GM06990 (cell line): ENCODE measurements at regions not wholly inside any gene's neighbourhood (a gene's known extent, or its start where the extent isn't known, plus 50 kb on each side); places are given as distances from the start of the nearest gene placed in this dataset.

ENCODE experiments used
- DNase-seq: peaks from one replicate; pipeline ENCODE4 v3.0.0-alpha.2; 2011; ENCODE audit not compliant: insufficient read length; ENCODE audit errors: extremely low read depth
- H3K27me3 ChIP-seq: replicated peaks from 2 replicates; pipeline ENCODE4 v1.6.0; 2011; ENCODE audit warnings: low read length; ENCODE audit not compliant: control insufficient read depth, insufficient read depth
- H3K36me3 ChIP-seq: 2 replicates; pipeline ENCODE4 v1.5.1; 2011; ENCODE audit warnings: low read length; ENCODE audit not compliant: control insufficient read depth, insufficient read depth
- H3K4me3 ChIP-seq: replicated peaks from 2 replicates; pipeline ENCODE4 v1.5.1; 2011; ENCODE audit warnings: low read depth, mild to moderate bottlenecking, control low read depth, low read length
- TF ChIP-seq, protein P1 (sequence below): IDR thresholded peaks from 2 replicates; pipeline ENCODE4 v1.5.1; 2011; ENCODE audit warnings: low read length, control low read depth, mild to moderate bottlenecking, inconsistent platforms; ENCODE audit not compliant: insufficient read depth, poor library complexity, severe bottlenecking

DNA sequence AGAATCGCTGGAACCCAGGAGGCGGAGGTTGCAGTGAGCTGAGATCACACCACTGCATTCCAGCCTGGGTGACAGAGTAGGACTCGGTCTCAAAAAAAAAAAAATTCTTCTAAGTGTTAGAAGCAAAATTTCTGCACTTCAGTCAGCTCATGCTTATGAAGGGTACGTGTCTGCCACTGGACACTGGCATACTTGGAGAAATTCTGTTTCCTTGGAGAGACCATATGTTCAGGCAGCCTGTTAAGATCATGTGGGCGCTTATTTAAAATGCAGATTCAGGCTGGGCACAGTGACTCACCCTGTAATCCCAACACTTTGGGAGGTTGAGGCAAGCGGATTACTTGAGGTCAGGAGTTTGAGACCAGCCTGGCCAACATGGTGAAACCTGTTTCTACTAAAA lies 85.6 kb upstream of the IQSEC1 start:
- TF ChIP-seq, protein P1, sequence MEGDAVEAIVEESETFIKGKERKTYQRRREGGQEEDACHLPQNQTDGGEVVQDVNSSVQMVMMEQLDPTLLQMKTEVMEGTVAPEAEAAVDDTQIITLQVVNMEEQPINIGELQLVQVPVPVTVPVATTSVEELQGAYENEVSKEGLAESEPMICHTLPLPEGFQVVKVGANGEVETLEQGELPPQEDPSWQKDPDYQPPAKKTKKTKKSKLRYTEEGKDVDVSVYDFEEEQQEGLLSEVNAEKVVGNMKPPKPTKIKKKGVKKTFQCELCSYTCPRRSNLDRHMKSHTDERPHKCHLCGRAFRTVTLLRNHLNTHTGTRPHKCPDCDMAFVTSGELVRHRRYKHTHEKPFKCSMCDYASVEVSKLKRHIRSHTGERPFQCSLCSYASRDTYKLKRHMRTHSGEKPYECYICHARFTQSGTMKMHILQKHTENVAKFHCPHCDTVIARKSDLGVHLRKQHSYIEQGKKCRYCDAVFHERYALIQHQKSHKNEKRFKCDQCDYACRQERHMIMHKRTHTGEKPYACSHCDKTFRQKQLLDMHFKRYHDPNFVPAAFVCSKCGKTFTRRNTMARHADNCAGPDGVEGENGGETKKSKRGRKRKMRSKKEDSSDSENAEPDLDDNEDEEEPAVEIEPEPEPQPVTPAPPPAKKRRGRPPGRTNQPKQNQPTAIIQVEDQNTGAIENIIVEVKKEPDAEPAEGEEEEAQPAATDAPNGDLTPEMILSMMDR = no peak
- no peak for DNase-seq
- no peaks in the 10 kb centered on the region; the same call in none of the 2 replicates for H3K27me3 ChIP-seq
- no peak overlapping the region for H3K4me3 ChIP-seq
- no peaks in the 10 kb centered on the region for H3K36me3 ChIP-seq

DNA sequence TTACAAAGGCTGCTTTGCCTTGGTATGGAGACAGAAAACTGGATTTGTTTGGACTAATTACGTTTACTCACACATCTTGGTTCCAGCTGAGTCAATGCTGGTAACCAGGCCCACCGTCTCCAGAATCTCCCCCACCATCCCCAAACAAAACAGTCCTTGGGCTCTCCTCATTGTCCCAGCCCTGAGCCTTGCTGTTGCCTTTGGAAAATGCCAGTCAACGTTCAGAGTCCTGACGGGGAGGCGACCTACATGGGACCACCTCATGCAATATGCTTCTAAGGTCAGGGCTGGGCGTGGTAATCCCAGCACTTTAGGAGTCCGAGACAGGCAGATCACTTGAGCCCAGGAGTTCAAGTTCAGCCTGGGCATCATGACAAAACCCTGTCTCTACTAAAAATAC lies 85.2 kb upstream of the IQSEC1 start:
- no peak overlapping the region for H3K4me3 ChIP-seq
- no peaks in the 10 kb centered on the region; the same call in none of the 2 replicates for H3K27me3 ChIP-seq
- TF ChIP-seq, protein P1 = no peak

DNA sequence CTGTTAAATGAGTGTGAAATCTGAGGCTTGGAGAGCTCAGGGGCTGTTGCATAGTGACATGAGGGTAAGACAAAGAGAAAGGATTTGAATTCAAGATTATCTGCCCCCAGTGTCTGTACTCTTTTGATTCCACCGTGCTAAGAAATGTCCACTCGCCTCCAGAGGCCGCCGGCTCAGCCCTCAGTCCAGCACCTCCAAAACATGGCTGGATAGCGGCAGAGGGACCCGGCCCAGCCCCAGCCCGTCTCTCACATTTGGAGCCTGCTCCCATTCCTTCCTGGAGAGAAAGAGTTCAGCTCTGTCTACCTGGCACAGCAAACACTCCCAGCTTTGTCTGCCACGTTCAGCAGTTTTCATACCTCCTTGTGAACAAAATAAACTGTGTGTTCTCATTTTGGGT lies 84.8 kb upstream of the IQSEC1 start:
- no peak for DNase-seq
- Histone ChIP-seq H3K27me3 (no peaks in the 10 kb centered on the region; the same call in none of the 2 replicates), H3K4me3 (no peak overlapping the region), H3K36me3 (no peaks in the 10 kb centered on the region)
- TF ChIP-seq, protein P1 = no peak

More for the DNA sequence above, 85.2 kb upstream of the IQSEC1 start:
- H3K36me3 ChIP-seq = no peaks in the 10 kb centered on the region
- no peak for DNase-seq

DNA sequence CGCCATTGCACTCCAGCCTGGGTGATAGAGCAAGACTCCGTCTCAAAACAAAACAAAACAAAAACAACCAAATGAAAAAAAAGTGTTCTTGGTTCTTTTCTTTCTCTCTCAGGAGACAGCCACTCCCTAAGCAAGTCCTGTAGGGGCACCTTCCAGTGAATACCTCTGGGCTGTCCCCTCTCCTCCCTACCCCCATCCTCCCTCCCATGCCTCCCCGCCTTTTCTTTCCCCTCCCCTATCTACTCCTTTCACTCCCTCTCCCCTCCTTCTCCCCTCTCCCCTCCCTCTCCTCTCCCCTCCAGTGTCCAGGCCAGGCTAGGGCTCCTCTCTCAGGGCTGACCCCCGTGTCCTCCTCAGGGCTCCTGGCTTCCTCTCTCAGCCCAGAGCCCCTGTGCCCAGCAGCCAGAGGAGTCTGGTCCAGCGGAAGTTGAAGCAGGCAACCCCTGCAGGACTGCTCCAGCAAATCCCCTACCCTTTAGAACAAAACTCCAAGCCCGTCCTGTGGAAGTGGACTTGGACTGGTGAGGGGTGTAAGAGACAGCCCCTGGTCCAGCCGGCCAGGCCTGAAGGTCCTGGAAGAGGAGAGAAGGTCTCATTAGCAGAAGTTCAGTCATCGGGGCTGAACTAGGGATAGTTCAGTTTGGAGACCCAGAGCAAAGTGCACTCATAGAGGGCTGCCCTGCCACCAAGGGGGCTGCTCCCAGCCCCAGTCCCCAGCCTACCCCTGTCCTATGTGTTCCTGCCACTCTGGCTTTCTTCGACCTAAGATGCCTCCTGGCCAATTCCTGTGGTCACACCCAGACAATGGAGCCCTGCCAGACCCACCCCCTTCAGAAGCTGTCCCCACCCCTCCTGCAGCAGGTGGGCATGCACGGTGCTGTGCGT lies 79.8 kb upstream of the IQSEC1 start:
- TF ChIP-seq, protein P1 = no peak
- no peak for DNase-seq
- Histone ChIP-seq H3K36me3 (no peaks in the 10 kb centered on the region), H3K4me3 (no peak overlapping the region), H3K27me3 (no peaks in the 10 kb centered on the region)

DNA sequence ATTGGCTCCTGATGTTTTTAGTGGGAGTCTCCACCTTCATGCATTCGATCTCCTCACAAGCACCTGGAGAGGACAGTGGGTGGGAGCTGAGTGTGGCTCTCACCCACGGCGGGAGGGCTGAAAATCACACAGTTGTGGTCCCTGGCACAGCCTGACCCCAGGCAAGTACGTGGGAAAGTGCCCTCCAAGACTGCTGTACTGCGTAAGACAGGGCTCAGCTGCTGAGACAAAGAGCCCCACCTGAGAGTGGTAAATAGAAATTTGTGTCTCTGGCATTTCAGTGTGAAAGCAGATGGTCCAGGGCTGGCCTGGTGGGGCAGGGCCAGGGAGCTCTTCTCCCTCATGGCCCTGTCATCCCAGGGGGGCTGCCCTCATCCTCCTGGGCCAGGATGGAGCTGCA lies 77.4 kb upstream of the IQSEC1 start:
- DNase-seq = no peak
- TF ChIP-seq, protein P1 = no peak
- Histone ChIP-seq H3K4me3 (no peak overlapping the region), H3K36me3 (no peaks in the 10 kb centered on the region), H3K27me3 (no peaks in the 10 kb centered on the region)
